PC-9 (cell line): ENCODE measurements at regions not wholly inside any gene's neighbourhood (a gene's known extent, or its start where the extent isn't known, plus 50 kb on each side); places are given as distances from the start of the nearest gene placed in this dataset.

Experiments used
- CTCF ChIP-seq: fragments of 200-600 bp; sonication (generic); conservative IDR thresholded peaks from 2 replicates; pipeline ENCODE4 v1.6.1; 2017; ENCODE audit warnings: mixed run types, antibody characterized with exemption, mild to moderate bottlenecking, moderate library complexity
- EZH2 ChIP-seq: fragments of 200-600 bp; sonication (generic); IDR thresholded peaks from 2 replicates; pipeline ENCODE4 v1.8.0; 2017; ENCODE audit warnings: antibody characterized with exemption, low read depth

GRCh38 chr4:188657365-188657764 lies 518.1 kb downstream of the TRIML1 start:
- no peak for TF ChIP-seq CTCF
- no peak for TF ChIP-seq EZH2
